T-helper 1 cell treated with Interleukin-12 subunit alpha and Interleukin-12 subunit beta and Interleukin-4 antibody, amounts not matched to agents 30 μg/mL and 1 μg/mL, for 36 hours (primary cell): ENCODE measurements at regions not wholly inside any gene's neighbourhood (a gene's known extent, or its start where the extent isn't known, plus 50 kb on each side); places are given as distances from the start of the nearest gene placed in this dataset.

Experiments used
- H3K27ac Mint-ChIP-seq: one replicate; pipeline ENCODE4 v1.8.0; 2021; ENCODE audit warnings: mild to moderate bottlenecking, mixed read lengths
- H3K27me3 Mint-ChIP-seq: one replicate; pipeline ENCODE4 v1.8.0; 2021; ENCODE audit warnings: low read depth, mixed read lengths
- H3K36me3 Mint-ChIP-seq: one replicate; pipeline ENCODE4 v1.8.0; 2021; ENCODE audit warnings: low read depth, mixed read lengths
- H3K4me1 Mint-ChIP-seq: one replicate; pipeline ENCODE4 v1.8.0; 2021; ENCODE audit warnings: low read depth, mixed read lengths
- H3K4me3 Mint-ChIP-seq: one replicate; pipeline ENCODE4 v1.8.0; 2021; ENCODE audit warnings: mild to moderate bottlenecking, moderate library complexity, mixed read lengths
- H3K9me3 Mint-ChIP-seq: one replicate; pipeline ENCODE4 v1.8.0; 2021; ENCODE audit warnings: mixed read lengths

DNA sequence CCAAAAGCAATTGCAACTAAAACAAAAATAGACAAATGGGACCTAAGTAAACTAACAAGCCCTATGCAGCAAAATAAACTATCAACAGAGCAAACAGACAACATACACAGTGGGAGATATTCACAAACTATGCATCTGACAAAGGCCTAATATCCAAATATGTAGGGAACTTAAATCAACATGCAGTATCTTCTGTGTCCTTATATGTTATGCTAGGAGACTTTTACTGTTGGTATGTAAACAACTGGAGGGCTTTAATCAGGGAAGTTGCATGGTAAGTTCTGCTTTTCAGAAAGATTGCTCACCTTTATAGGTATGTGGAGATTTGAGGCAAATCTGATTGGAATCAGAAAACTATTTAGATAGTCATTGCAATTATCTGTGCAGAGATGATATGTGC, 461.2 kb upstream of the RIOK2 start:
- H3K4me1 Mint-ChIP-seq = no peaks in the 10 kb centered on the region
- no peaks in the 10 kb centered on the region for H3K27me3 Mint-ChIP-seq
- H3K36me3 Mint-ChIP-seq = no peaks in the 10 kb centered on the region
- H3K9me3 Mint-ChIP-seq = no peaks in the 10 kb centered on the region
- no peak overlapping the region for H3K27ac Mint-ChIP-seq
- H3K4me3 Mint-ChIP-seq = no peak overlapping the region

DNA sequence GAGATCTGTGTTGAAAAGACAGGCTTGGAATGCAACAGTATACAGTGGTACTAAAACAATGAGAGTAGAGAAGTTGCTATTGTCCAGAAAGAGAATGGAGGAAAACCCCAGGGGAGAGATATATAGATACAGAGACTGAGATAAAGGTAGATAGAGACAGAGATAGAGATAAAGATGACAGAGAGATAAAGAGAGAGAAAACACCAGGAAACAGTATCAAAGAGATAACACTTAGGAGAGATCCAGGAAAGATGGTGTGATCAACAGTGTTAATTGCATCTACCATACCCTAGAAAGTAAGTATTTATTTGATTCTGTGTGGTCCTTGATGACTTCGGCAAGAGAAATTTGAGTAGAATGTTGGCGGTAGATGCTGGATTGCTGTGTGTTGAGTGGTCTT, 461.8 kb upstream of the RIOK2 start:
- peaks cover 5% of the 10 kb centered on the region for H3K9me3 Mint-ChIP-seq
- H3K27me3 Mint-ChIP-seq = no peaks in the 10 kb centered on the region
- no peaks in the 10 kb centered on the region for H3K4me1 Mint-ChIP-seq
- H3K27ac Mint-ChIP-seq = no peak overlapping the region
- H3K36me3 Mint-ChIP-seq = no peaks in the 10 kb centered on the region
- no peak overlapping the region for H3K4me3 Mint-ChIP-seq

DNA sequence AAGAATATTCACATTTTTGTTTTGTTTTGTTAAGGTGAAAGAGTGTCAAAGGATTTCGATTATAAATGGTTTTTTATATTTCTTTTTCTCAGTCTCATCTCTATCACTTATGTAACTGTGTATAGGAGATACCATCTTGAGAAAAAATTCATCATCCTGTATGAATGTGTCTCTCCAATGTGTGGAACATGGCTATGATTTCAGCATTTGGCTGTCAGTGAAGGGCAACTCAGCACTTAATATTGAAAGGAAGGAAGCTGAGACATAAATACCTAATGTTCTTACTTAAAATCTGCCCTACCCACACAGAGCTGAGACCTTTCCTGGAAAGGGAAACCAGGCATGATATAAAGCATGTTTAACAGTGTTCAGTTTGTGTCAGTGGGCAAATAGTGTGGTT, 474.2 kb upstream of the RIOK2 start:
- Mint-ChIP-seq H3K27me3 (no peaks in the 10 kb centered on the region), H3K27ac (no peak overlapping the region), H3K4me3 (no peak overlapping the region), H3K4me1 (no peaks in the 10 kb centered on the region), H3K9me3 (no peaks in the 10 kb centered on the region), H3K36me3 (no peaks in the 10 kb centered on the region)

DNA sequence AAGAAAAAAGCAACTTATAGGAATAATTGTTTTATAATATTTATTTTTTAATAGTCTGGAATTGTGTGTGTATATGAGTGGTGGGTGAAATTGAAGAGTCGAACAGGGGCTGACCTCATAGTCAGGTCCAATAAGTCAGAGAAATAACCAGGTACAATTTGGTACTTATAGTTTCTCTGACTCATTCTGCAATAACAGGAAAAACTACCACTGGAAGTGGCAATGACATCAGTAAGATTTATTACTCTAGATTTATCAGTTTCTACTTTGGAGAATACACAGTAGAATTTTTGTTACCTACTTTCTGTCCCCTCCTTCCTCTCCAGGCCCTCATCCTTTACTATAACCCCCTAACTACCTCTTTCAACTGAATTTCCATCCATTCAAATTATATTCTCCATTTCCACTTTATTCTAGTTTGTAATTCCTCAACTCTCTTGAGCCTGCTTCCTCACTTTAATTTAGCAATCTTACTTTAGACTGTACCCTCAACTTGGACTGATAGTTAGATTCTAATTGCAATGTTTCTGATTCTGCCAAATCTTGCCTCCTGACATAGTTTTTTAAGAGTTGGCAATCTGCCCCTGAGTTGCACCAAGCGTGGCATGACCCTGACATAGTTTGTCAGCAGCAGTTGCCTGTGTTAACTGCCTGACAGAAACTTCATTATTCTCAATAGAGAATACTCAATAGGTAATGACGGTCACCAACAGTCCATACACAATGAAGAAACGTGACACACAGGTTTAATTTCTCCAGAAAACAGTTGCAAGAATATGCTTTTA, 475.3 kb upstream of the RIOK2 start:
- Mint-ChIP-seq H3K27me3 (no peaks in the 10 kb centered on the region), H3K27ac (no peak overlapping the region), H3K9me3 (no peaks in the 10 kb centered on the region), H3K36me3 (no peaks in the 10 kb centered on the region), H3K4me1 (no peaks in the 10 kb centered on the region), H3K4me3 (no peak overlapping the region)

DNA sequence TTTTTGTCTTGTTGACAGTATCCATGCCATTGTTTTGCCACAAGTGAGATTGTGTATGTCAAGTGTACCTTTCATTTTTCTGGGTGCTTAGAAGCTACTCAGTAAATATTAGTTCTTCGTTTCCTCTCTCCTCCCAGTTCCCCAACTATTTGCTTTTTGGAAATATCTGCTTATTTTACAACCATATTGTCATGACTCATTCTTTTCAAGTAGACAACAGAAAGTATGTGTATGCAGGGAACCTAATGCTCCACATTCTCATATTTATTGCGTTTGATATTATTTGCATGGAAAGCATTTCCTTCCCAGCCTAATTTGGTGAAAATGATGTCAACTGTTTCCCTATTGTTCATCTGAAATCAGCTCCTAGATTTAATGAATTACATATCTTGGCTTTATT, 483.7 kb upstream of the RIOK2 start:
- no peaks in the 10 kb centered on the region for H3K4me1 Mint-ChIP-seq
- H3K27me3 Mint-ChIP-seq = no peaks in the 10 kb centered on the region
- H3K27ac Mint-ChIP-seq = no peak overlapping the region
- H3K36me3 Mint-ChIP-seq = no peaks in the 10 kb centered on the region
- H3K9me3 Mint-ChIP-seq = no peaks in the 10 kb centered on the region
- H3K4me3 Mint-ChIP-seq = no peak overlapping the region

DNA sequence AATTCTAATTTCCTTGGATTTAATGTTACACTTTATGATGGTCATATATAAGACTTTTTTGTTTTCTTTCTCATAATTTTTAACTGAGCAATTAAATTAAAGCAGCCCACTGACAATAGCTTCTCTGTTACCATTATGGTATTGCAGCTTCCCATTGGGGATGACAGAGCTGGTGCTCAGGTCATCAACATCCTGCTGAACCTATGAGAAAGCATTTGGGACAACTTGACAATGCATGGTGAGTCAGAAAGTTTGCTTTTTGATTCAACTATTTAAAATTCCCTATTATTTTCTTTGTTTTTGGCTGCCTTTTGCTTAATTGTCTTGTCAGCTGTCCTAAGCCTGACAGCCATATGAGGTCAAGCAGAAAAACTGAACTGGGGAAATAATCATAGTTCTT, 487.4 kb upstream of the RIOK2 start:
- Mint-ChIP-seq H3K9me3 (no peaks in the 10 kb centered on the region), H3K27ac (no peak overlapping the region), H3K36me3 (no peaks in the 10 kb centered on the region), H3K27me3 (no peaks in the 10 kb centered on the region), H3K4me1 (no peaks in the 10 kb centered on the region), H3K4me3 (no peak overlapping the region)

DNA sequence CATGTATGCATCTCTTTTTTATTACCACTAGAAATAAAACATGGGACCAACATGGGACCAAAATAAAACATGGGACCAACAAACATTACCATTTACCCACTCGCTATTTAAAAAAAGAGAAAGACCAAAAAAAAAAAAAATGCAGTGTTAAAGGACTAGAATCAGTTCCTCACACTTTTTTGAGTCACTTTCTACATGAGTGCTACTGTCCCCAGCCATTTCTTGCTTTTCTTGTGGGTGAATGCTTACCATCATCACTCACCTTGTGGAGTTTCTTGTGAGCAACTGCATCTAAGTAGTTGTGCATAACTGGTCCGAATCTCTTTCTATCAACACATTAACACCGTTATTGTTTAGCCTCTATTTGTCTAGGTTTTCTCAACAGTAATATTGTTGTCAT, 493.6 kb upstream of the RIOK2 start:
- Mint-ChIP-seq H3K27ac (no peak overlapping the region), H3K9me3 (no peaks in the 10 kb centered on the region), H3K27me3 (no peaks in the 10 kb centered on the region), H3K4me1 (no peaks in the 10 kb centered on the region), H3K4me3 (no peak overlapping the region), H3K36me3 (no peaks in the 10 kb centered on the region)

DNA sequence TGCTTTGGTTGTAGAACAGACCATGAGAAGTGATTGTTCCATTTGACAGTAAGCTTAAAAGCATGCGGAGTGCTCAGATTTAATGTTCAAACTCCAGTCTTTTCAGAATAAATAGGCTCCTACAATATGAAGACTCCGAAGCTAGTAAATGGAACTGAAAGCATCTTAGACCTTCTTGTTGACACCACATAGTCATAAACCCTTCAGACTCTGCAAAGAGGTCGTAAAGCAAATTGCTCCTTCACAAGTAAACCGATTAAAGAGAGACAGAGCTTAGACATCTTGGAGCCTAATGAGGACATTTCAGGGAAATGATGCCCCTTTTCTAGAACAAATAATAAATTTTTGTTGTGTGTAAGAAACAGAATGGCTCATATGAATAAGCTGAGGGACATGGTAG, 511.0 kb upstream of the RIOK2 start:
- Mint-ChIP-seq H3K36me3 (no peaks in the 10 kb centered on the region), H3K9me3 (no peaks in the 10 kb centered on the region), H3K27ac (no peak overlapping the region), H3K4me3 (no peak overlapping the region), H3K27me3 (no peaks in the 10 kb centered on the region), H3K4me1 (no peaks in the 10 kb centered on the region)

DNA sequence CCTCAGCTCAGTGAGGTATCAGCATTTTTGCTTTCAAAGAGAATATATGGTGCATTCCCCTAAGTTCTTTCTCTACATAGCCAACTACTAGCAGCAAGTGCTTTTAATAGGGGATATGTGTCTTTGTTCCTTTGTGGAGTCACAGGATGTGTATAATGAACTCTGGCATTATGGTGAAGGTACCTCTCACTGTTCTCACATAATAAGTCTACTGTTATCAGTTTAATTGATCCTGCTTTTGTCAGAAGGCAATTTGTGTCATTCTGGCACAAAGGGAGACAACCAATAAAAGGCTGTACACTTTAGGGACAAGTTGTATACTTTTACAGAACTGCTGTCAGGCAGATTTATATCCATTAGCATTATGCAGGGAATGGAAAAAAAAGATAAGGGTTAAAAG, 531.4 kb upstream of the RIOK2 start:
- H3K4me3 Mint-ChIP-seq = no peak overlapping the region
- no peaks in the 10 kb centered on the region for H3K4me1 Mint-ChIP-seq
- H3K9me3 Mint-ChIP-seq = no peaks in the 10 kb centered on the region
- H3K27me3 Mint-ChIP-seq = no peaks in the 10 kb centered on the region
- H3K27ac Mint-ChIP-seq = no peak overlapping the region
- no peaks in the 10 kb centered on the region for H3K36me3 Mint-ChIP-seq

DNA sequence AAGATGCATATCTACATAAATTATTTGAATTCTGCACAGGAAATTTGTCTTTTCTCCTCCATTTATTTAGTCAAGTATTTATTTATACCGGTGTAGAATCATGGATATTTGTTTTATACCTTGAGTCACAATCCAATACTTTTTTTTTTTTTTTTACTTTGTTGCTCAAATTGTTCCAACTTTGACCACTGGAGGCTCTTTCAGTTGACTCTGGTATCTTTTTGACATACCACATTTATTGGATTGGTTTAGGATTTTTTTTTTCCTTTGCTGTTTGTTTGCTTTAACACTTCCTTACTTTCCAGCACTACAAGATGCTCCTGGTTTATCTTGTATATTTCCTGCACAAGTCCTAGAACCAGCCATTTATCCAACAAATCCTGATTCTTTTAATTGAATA, 543.1 kb upstream of the RIOK2 start:
- Mint-ChIP-seq H3K4me1 (no peaks in the 10 kb centered on the region), H3K4me3 (no peak overlapping the region), H3K9me3 (no peaks in the 10 kb centered on the region), H3K36me3 (no peaks in the 10 kb centered on the region), H3K27ac (no peak overlapping the region), H3K27me3 (no peaks in the 10 kb centered on the region)

DNA sequence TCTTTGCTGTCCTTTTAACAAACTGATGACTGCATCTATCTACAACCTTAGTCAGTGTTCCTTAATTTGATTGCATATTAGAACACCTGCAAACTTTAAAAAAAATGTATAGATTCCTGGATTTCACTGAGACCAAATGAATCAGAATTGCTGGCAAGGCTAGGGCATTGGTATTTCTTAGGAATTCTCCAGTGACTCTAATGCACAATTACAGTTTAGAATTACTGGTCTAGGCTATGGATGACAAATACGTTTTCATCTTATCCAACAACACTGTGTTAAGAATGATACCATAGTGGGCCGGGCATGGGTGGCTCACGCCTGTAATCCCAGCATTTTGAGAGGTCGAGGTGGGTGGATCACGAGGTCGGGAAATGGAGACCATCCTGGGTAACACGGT, 545.9 kb upstream of the RIOK2 start:
- no peaks in the 10 kb centered on the region for H3K4me1 Mint-ChIP-seq
- H3K4me3 Mint-ChIP-seq = no peak overlapping the region
- H3K27ac Mint-ChIP-seq = no peak overlapping the region
- H3K27me3 Mint-ChIP-seq = no peaks in the 10 kb centered on the region
- H3K36me3 Mint-ChIP-seq = no peaks in the 10 kb centered on the region
- H3K9me3 Mint-ChIP-seq = no peaks in the 10 kb centered on the region

DNA sequence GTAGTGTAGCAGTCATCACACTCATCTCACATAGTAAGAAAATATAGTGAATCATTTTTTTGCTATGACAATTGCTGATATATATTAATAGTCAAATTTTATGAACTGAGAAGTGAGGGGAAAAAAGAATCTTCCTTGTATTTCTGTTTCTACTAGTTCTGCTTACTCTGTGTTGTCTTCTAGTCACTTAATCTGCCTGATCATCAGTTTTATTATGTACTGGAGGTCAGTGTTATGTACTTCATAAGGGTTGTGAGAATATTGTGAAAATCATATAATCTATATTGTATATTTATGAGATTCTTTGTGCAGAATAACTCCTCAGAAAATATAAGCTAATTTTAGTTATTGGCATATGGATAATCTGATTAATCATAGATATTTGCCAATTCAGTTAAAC, 546.9 kb upstream of the RIOK2 start:
- Mint-ChIP-seq H3K9me3 (no peaks in the 10 kb centered on the region), H3K27ac (no peak overlapping the region), H3K4me3 (no peak overlapping the region), H3K36me3 (no peaks in the 10 kb centered on the region), H3K27me3 (no peaks in the 10 kb centered on the region), H3K4me1 (no peaks in the 10 kb centered on the region)

DNA sequence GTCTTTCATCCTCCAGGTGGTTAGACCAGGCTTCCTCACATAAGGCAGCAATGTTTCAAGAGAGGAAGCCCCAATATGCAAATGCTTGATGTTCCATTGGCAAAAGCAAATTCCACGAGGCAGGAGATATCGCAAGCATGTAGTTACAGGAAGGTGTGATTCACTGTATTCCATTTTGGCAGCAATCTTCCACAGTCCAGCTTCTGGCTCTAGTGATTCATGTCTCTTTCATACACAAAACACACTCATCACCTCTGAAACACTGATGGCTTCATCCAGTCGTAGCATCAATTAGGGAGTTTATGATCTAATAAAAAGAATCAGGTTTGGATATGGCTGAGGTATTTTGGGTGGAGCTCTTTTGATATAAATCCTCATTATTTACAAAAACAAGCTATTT, 552.2 kb upstream of the RIOK2 start:
- Mint-ChIP-seq H3K4me3 (no peak overlapping the region), H3K4me1 (no peaks in the 10 kb centered on the region), H3K27ac (no peak overlapping the region), H3K36me3 (no peaks in the 10 kb centered on the region), H3K9me3 (no peaks in the 10 kb centered on the region), H3K27me3 (no peaks in the 10 kb centered on the region)

DNA sequence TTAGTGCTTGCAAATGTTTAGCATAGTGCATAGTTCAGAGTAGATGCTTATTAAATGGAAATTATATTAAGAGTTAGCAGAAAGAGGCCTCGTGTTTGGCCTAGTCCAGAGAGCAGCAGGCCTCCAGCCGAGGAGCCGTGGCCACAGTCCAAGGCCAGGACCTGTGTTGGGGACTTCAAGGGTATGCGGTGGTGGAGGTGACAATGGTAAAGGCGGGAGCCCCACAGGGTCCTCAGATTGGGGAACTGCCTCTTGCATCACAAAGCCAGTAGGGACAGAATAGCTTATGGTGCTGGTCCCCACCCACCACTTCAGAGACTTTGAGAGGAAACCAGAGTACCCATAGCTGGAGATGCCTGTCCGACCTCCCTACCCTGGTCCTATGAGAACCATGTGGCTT, 554.6 kb upstream of the RIOK2 start:
- H3K4me1 Mint-ChIP-seq = no peaks in the 10 kb centered on the region
- H3K9me3 Mint-ChIP-seq = no peaks in the 10 kb centered on the region
- no peak overlapping the region for H3K4me3 Mint-ChIP-seq
- no peaks in the 10 kb centered on the region for H3K27me3 Mint-ChIP-seq
- no peak overlapping the region for H3K27ac Mint-ChIP-seq
- no peaks in the 10 kb centered on the region for H3K36me3 Mint-ChIP-seq

DNA sequence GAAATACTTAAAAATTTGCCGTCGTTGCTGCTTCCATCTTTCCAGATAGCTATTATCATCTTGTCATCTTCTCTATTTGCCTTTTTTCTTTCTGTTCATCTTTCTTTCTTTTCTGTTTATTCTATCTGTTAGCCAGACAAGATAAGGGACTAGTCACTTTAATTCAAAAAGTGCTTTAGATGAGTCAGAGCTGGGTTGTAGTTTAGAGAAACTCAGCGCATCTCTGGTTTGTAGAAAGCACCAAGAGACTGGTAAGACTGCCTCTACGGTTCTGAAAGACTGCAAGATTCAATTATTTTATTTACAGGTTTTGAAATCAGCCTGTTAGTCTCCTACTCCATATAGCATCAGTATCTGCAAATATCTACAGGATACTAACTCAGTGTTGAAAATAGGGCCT, 562.8 kb upstream of the RIOK2 start:
- Mint-ChIP-seq H3K27ac (no peak overlapping the region), H3K36me3 (no peaks in the 10 kb centered on the region), H3K9me3 (no peaks in the 10 kb centered on the region)

DNA sequence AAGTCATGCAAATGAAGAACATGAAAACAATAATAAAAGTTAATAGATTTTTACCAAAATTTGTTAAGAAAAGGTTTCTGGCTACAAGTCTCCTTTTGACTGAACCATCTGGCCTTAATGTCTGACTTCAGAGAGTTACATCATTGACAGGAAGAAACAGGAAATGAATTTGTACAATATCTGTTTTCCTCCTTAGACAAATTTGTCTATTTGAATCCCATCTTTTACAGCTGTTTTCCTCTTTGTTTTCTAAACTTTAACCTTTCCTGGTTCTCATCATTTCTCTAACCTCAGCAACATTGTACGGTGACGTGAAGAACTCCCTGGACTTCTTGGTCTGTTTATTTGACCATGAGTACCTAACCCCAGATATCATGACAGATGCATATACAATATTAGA, 567.5 kb upstream of the RIOK2 start:
- Mint-ChIP-seq H3K9me3 (no peaks in the 10 kb centered on the region), H3K27me3 (no peaks in the 10 kb centered on the region), H3K4me3 (no peak overlapping the region), H3K4me1 (no peaks in the 10 kb centered on the region), H3K36me3 (no peaks in the 10 kb centered on the region), H3K27ac (no peak overlapping the region)

More for the DNA sequence above, 562.8 kb upstream of the RIOK2 start:
- H3K4me1 Mint-ChIP-seq = no peaks in the 10 kb centered on the region
- no peak overlapping the region for H3K4me3 Mint-ChIP-seq
- no peaks in the 10 kb centered on the region for H3K27me3 Mint-ChIP-seq
